MM.1S (cell line): ENCODE measurements at regions not wholly inside any gene's neighbourhood (a gene's known extent, or its start where the extent isn't known, plus 50 kb on each side); places are given as distances from the start of the nearest gene placed in this dataset.

ENCODE experiments used
- DNase-seq: peaks from one replicate; pipeline ENCODE4 v3.0.0-alpha.2; 2015
- H2AFZ ChIP-seq: fragments of 300-600 bp; sonication (generic); 2 replicates; pipeline ENCODE4 v1.6.0; 2016; ENCODE audit warnings: antibody characterized with exemption, low read length
- H3F3A ChIP-seq: fragments of 300-600 bp; sonication (generic); 2 replicates; pipeline ENCODE4 v1.6.1; 2016; ENCODE audit warnings: mild to moderate bottlenecking, antibody characterized with exemption, low read length, moderate library complexity, mixed read lengths; ENCODE audit not compliant: insufficient read depth
- H3K27ac ChIP-seq: fragments of 300-600 bp; sonication (generic); 2 replicates; pipeline ENCODE4 v1.5.1; 2016; ENCODE audit warnings: mild to moderate bottlenecking, low read length
- H3K27me3 ChIP-seq: fragments of 300-600 bp; sonication (generic); replicated peaks from 2 replicates; pipeline ENCODE4 v1.6.0; 2016; ENCODE audit warnings: low read length; ENCODE audit not compliant: insufficient read depth
- H3K36me3 ChIP-seq: fragments of 300-600 bp; sonication (generic); replicated peaks from 2 replicates; pipeline ENCODE4 v1.6.1; 2016; ENCODE audit warnings: mild to moderate bottlenecking, low read length, mixed read lengths; ENCODE audit not compliant: insufficient read depth
- H3K4me1 ChIP-seq: fragments of 300-600 bp; sonication (generic); 2 replicates; pipeline ENCODE4 v1.6.1; 2016; ENCODE audit warnings: low read length, mixed read lengths
- H3K4me2 ChIP-seq: fragments of 300-600 bp; sonication (generic); 2 replicates; pipeline ENCODE4 v1.6.0; 2016; ENCODE audit warnings: low read depth, low read length
- H3K4me3 ChIP-seq: fragments of 300-600 bp; sonication (generic); 2 replicates; pipeline ENCODE4 v1.5.1; 2016; ENCODE audit warnings: low read length, mixed read lengths
- H3K79me2 ChIP-seq: fragments of 300-600 bp; sonication (generic); 2 replicates; pipeline ENCODE4 v1.6.1; 2016; ENCODE audit warnings: mixed run types, low read length, mixed read lengths
- H3K9ac ChIP-seq: fragments of 300-600 bp; sonication (generic); 2 replicates; pipeline ENCODE4 v1.6.1; 2016; ENCODE audit warnings: low read length, mixed read lengths
- H3K9me2 ChIP-seq: fragments of 300-600 bp; sonication (generic); replicated peaks from 2 replicates; pipeline ENCODE4 v1.6.1; 2016; ENCODE audit warnings: mild to moderate bottlenecking, low read length, mixed read lengths; ENCODE audit not compliant: insufficient read depth
- H3K9me3 ChIP-seq: fragments of 300-600 bp; sonication (generic); replicated peaks from 2 replicates; pipeline ENCODE4 v1.6.1; 2016; ENCODE audit warnings: mild to moderate bottlenecking, low read length, mixed read lengths; ENCODE audit not compliant: insufficient read depth
- H4K20me1 ChIP-seq: fragments of 300-600 bp; sonication (generic); 2 replicates; pipeline ENCODE4 v1.6.1; 2016; ENCODE audit warnings: mild to moderate bottlenecking, low read length, moderate library complexity, mixed read lengths; ENCODE audit not compliant: insufficient read depth
- CTCF ChIP-seq: fragments of 300-600 bp; sonication (generic); IDR thresholded peaks from 2 replicates; pipeline ENCODE4 v1.5.1; 2016; ENCODE audit warnings: antibody characterized with exemption, low read length, mixed read lengths
- EZH2 ChIP-seq: fragments of 300-600 bp; sonication (generic); optimal IDR thresholded peaks from 2 replicates; pipeline ENCODE3; 2017; ENCODE audit warnings: low read depth, mild to moderate bottlenecking, antibody characterized with exemption, low read length, mixed read lengths
- EZH2phosphoT487 ChIP-seq: fragments of 300-600 bp; sonication (generic); IDR thresholded peaks from 2 replicates; pipeline ENCODE4 v1.6.1; 2018; ENCODE audit warnings: antibody characterized with exemption, low read length

- Histone ChIP-seq H3K9ac (no peak overlapping the region), H4K20me1 (no peaks in the 10 kb centered on the region), H3F3A (no peaks in the 10 kb centered on the region), H3K9me3 (no peaks in the 10 kb centered on the region), H3K79me2 (no peaks in the 10 kb centered on the region), H3K9me2 (no peaks in the 10 kb centered on the region), H2AFZ (no peak overlapping the region), H3K4me3 (no peak overlapping the region), H3K4me2 (no peak overlapping the region), H3K36me3 (no peaks in the 10 kb centered on the region), H3K27me3 (no peaks in the 10 kb centered on the region), H3K27ac (no peak overlapping the region), H3K4me1 (no peaks in the 10 kb centered on the region)
- no peak for TF ChIP-seq EZH2
- TF ChIP-seq CTCF = no peak
- TF ChIP-seq EZH2phosphoT487 = no peak
- DNase-seq = no peak
Measured at GRCh38 chrX:65846974-65847373, 179.5 kb downstream of the MSN start.

GRCh38 chrX:65841263-65841662 lies 173.8 kb downstream of the MSN start:
- H3K27me3 ChIP-seq = no peaks in the 10 kb centered on the region
- H3K4me2 ChIP-seq = no peak overlapping the region
- H3K9ac ChIP-seq = no peak overlapping the region
- no peaks in the 10 kb centered on the region for H3K9me3 ChIP-seq
- H3K36me3 ChIP-seq = no peaks in the 10 kb centered on the region
- no peak overlapping the region for H3K27ac ChIP-seq
- H3K4me1 ChIP-seq = no peaks in the 10 kb centered on the region
- H3K9me2 ChIP-seq = no peaks in the 10 kb centered on the region
- H3K4me3 ChIP-seq = no peak overlapping the region
- H4K20me1 ChIP-seq = no peaks in the 10 kb centered on the region
- no peak for DNase-seq
- H3F3A ChIP-seq = no peaks in the 10 kb centered on the region
- H2AFZ ChIP-seq = no peak overlapping the region
- no peaks in the 10 kb centered on the region for H3K79me2 ChIP-seq
- TF ChIP-seq EZH2 = no peak
- TF ChIP-seq CTCF = no peak
- no peak for TF ChIP-seq EZH2phosphoT487

DNA sequence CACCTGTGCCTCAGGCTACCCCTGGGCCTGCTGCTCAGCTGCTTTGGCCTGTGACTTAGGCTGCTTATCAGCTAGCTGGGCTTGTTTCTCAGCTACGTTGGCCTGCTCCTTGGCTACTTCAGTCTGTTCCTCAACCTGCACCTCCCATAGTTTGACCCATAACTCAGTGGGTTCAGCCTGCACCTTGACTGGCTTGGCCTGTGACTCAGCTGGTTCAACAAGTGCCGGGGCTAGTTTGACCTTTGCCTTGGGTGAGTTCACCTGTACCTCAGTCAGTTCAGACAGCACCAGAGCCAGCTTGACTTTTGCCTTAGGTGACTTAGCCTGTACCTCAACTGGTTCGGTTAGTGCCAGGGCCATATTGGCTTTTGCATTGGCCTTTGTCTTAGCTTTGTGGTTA lies 171.2 kb downstream of the MSN start:
- no peak overlapping the region for H3K4me3 ChIP-seq
- H3K9ac ChIP-seq = no peak overlapping the region
- no peak for TF ChIP-seq EZH2phosphoT487
- TF ChIP-seq CTCF = no peak
- TF ChIP-seq EZH2 = no peak
- no peaks in the 10 kb centered on the region for H3K9me3 ChIP-seq
- no peak overlapping the region for H3K27ac ChIP-seq
- no peaks in the 10 kb centered on the region for H3K36me3 ChIP-seq
- H3K4me2 ChIP-seq = no peak overlapping the region
- H2AFZ ChIP-seq = no peak overlapping the region
- no peaks in the 10 kb centered on the region for H3F3A ChIP-seq
- H3K4me1 ChIP-seq = no peaks in the 10 kb centered on the region
- DNase-seq = no peak
- no peaks in the 10 kb centered on the region for H4K20me1 ChIP-seq
- no peaks in the 10 kb centered on the region for H3K79me2 ChIP-seq
- H3K9me2 ChIP-seq = no peaks in the 10 kb centered on the region
- H3K27me3 ChIP-seq = no peaks in the 10 kb centered on the region
